IPS-NIHi11 (cell line): ENCODE measurements at regions not wholly inside any gene's neighbourhood (a gene's known extent, or its start where the extent isn't known, plus 50 kb on each side); places are given as distances from the start of the nearest gene placed in this dataset.
"Not testable (repeated sequence)": the region's sequence is repeated elsewhere in the genome, so short reads cannot be mapped to it uniquely, and the experiment has no call there.

Source experiments
- DNase-seq: peaks from one replicate; pipeline ENCODE4 v3.0.0; 2012; ENCODE audit warnings: mixed read lengths, low spot score

GRCh38 chr5:3191585-3191984 lies 404.0 kb upstream of the IRX1 start:
- DNase-seq = no peak

GRCh38 chr5:3190930-3191329 lies 404.7 kb upstream of the IRX1 start:
- DNase-seq = no peak

- DNase-seq = no peak
Observed at GRCh38 chr5:3190433-3190832, 405.2 kb upstream of the IRX1 start.

- DNase-seq = no peak
Observed at GRCh38 chr5:3187771-3188425, 407.7 kb upstream of the IRX1 start.

GRCh38 chr5:3186736-3187405 lies 408.8 kb upstream of the IRX1 start:
- no peak for DNase-seq

- no peak for DNase-seq
Observed at GRCh38 chr5:3186156-3186555, 409.5 kb upstream of the IRX1 start.

- DNase-seq = no peak
Observed at GRCh38 chr5:3185488-3185887, 410.1 kb upstream of the IRX1 start.

GRCh38 chr5:3182133-3182876 lies 413.3 kb upstream of the IRX1 start:
- DNase-seq = no peak

- DNase-seq = no peak
Observed at GRCh38 chr5:3181671-3182070, 414.0 kb upstream of the IRX1 start.

GRCh38 chr5:3180636-3181035 lies 415.0 kb upstream of the IRX1 start:
- no peak for DNase-seq

- DNase-seq = peak; percentile 50
Observed at GRCh38 chr5:3179220-3179619, 416.4 kb upstream of the IRX1 start.

- DNase-seq = no peak
Observed at GRCh38 chr5:3177338-3177737, 418.3 kb upstream of the IRX1 start.

- DNase-seq = no peak
Observed at GRCh38 chr5:3175416-3175815, 420.2 kb upstream of the IRX1 start.

GRCh38 chr5:3167473-3167872 lies 416.0 kb upstream of the IRX2 start:
- no peak for DNase-seq

GRCh38 chr5:3163626-3164025 lies 412.1 kb upstream of the IRX2 start:
- no peak for DNase-seq

GRCh38 chr5:3161672-3162071 lies 410.2 kb upstream of the IRX2 start:
- DNase-seq = no peak

- DNase-seq = no peak
Observed at GRCh38 chr5:3157214-3157613, 405.7 kb upstream of the IRX2 start.

- no peak for DNase-seq
Observed at GRCh38 chr5:3155717-3156116, 404.2 kb upstream of the IRX2 start.

- DNase-seq = no peak
Observed at GRCh38 chr5:3155046-3155445, 403.6 kb upstream of the IRX2 start.

- no peak for DNase-seq
Observed at GRCh38 chr5:3153906-3154305, 402.4 kb upstream of the IRX2 start.

- no peak for DNase-seq
Observed at GRCh38 chr5:3153226-3153858, 401.9 kb upstream of the IRX2 start.

GRCh38 chr5:3149899-3150298 lies 398.4 kb upstream of the IRX2 start:
- no peak for DNase-seq

- DNase-seq = not testable (repeated sequence)
Observed at GRCh38 chr5:3147405-3147804, 395.9 kb upstream of the IRX2 start.
